Erythroblast (primary cell): ENCODE measurements at regions not wholly inside any gene's neighbourhood (a gene's known extent, or its start where the extent isn't known, plus 50 kb on each side); places are given as distances from the start of the nearest gene placed in this dataset.

Source experiments
- GATA1 ChIP-seq: IDR thresholded peaks from 2 replicates; pipeline ENCODE4 v1.6.1; 2011; ENCODE audit warnings: low read depth, mild to moderate bottlenecking, control low read depth, low read length, moderate library complexity
- POLR2A ChIP-seq: IDR thresholded peaks from 2 replicates; pipeline ENCODE4 v1.6.1; 2011; ENCODE audit warnings: mild to moderate bottlenecking, low read length

GRCh38 chrX:45445745-45446412 lies 245.2 kb upstream of the DIPK2B start:
- TF ChIP-seq POLR2A (no peak), GATA1 (no peak)
